A549 (cell line): ENCODE measurements at regions not wholly inside any gene's neighbourhood (a gene's known extent, or its start where the extent isn't known, plus 50 kb on each side); places are given as distances from the start of the nearest gene placed in this dataset.

Experiments used
- ESRRA ChIP-seq: fragments of 150-350 bp; IDR thresholded peaks from 2 replicates; pipeline ENCODE4 v1.6.1; 2014; ENCODE audit warnings: mild to moderate bottlenecking, low read length, borderline replicate concordance
- HDAC2 ChIP-seq: fragments of 200-600 bp; sonication (generic); IDR thresholded peaks from 2 replicates; pipeline ENCODE4 v1.6.1; 2016
- POLR2A ChIP-seq: IDR thresholded peaks from 2 replicates; pipeline ENCODE4 v1.6.1; 2012; ENCODE audit warnings: mild to moderate bottlenecking, low read length
- RCOR1 ChIP-seq: fragments of 150-350 bp; IDR thresholded peaks from 2 replicates; pipeline ENCODE4 v1.6.1; 2014; ENCODE audit warnings: antibody characterized with exemption, low read length, low read depth
- SMC3 ChIP-seq: fragments of >200 bp; sonication (Bioruptor Twin); formaldehyde crosslinking; IDR thresholded peaks from 3 replicates; pipeline ENCODE4 v1.6.1; 2018; ENCODE audit warnings: inconsistent platforms
- TF ChIP-seq, protein P1 (sequence below): fragments of >200 bp; sonication (Bioruptor Twin); formaldehyde crosslinking; IDR thresholded peaks from 3 replicates; pipeline ENCODE4 v1.5.1; 2016
- TF ChIP-seq, protein P2 (sequence below): fragments of 150-350 bp; IDR thresholded peaks from 2 replicates; pipeline ENCODE4 v1.6.1; 2014; ENCODE audit warnings: low read depth, mild to moderate bottlenecking, low read length

DNA sequence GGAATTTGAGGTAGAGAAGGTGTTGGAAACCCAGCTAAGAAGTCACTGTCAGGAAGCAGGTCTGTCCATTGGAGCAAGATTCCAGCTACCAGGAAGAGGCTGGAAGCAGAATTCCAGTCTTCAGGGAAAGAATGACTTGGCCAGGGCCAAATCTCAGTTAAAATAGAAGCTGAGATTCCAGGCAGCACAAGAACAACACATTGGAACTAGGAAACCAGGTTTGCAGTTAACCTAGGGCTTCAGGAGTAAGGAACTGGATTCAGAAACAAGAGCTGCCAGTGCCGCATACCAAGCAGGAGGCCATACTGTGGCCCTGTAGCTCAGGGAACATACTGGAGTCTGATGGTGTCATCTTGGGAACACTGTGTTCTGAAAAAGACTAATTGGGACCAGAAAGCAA lies 73.7 kb upstream of the FUCA2 start:
- TF ChIP-seq ESRRA (no peak), SMC3 (no peak), HDAC2 (no peak), POLR2A (no peak), RCOR1 (no peak)
- TF ChIP-seq, protein P1, sequence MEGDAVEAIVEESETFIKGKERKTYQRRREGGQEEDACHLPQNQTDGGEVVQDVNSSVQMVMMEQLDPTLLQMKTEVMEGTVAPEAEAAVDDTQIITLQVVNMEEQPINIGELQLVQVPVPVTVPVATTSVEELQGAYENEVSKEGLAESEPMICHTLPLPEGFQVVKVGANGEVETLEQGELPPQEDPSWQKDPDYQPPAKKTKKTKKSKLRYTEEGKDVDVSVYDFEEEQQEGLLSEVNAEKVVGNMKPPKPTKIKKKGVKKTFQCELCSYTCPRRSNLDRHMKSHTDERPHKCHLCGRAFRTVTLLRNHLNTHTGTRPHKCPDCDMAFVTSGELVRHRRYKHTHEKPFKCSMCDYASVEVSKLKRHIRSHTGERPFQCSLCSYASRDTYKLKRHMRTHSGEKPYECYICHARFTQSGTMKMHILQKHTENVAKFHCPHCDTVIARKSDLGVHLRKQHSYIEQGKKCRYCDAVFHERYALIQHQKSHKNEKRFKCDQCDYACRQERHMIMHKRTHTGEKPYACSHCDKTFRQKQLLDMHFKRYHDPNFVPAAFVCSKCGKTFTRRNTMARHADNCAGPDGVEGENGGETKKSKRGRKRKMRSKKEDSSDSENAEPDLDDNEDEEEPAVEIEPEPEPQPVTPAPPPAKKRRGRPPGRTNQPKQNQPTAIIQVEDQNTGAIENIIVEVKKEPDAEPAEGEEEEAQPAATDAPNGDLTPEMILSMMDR, result no peak
- TF ChIP-seq, protein P2, sequence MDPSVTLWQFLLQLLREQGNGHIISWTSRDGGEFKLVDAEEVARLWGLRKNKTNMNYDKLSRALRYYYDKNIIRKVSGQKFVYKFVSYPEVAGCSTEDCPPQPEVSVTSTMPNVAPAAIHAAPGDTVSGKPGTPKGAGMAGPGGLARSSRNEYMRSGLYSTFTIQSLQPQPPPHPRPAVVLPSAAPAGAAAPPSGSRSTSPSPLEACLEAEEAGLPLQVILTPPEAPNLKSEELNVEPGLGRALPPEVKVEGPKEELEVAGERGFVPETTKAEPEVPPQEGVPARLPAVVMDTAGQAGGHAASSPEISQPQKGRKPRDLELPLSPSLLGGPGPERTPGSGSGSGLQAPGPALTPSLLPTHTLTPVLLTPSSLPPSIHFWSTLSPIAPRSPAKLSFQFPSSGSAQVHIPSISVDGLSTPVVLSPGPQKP, result no peak
